ENCODE measurements at regions not wholly inside any gene's neighbourhood (a gene's known extent, or its start where the extent isn't known, plus 50 kb on each side); places are given as distances from the start of the nearest gene placed in this dataset.
"Not testable (repeated sequence)": the region's sequence is repeated elsewhere in the genome, so short reads cannot be mapped to it uniquely, and the experiment has no call there.

GRCh38 chr2:57479981-57480380 lies 566.6 kb upstream of the VRK2 start:
- Histone ChIP-seq H3K27me3 (no peaks in the 10 kb centered on the region), H3K4me3 (no peak overlapping the region), H3K36me3 (no peaks in the 10 kb centered on the region), H3K9me3 (no peaks in the 10 kb centered on the region), H3K27ac (no peak overlapping the region), H3K4me1 (no peaks in the 10 kb centered on the region)
- intact Hi-C loops (cut with DNase I; ENCODE audit: low total_unique reads), result no loop called here
- no peak for TF ChIP-seq CTCF (IDR thresholded peaks at IDR 0.05)
- DNase-seq, result no peak

- no peak overlapping the region for H3K4me3 ChIP-seq
- TF ChIP-seq CTCF (IDR thresholded peaks at IDR 0.05), result no peak
- H3K36me3 ChIP-seq, result no peaks in the 10 kb centered on the region
- no peak for DNase-seq
- intact Hi-C loops (cut with DNase I; ENCODE audit: low total_unique reads), result no loop called here
- no peaks in the 10 kb centered on the region for H3K9me3 ChIP-seq
- no peaks in the 10 kb centered on the region for H3K4me1 ChIP-seq
- H3K27ac ChIP-seq, result no peak overlapping the region
- H3K27me3 ChIP-seq, result no peaks in the 10 kb centered on the region
Observed at GRCh38 chr2:57488061-57488460, 558.5 kb upstream of the VRK2 start.

- intact Hi-C loops (cut with DNase I; ENCODE audit: low total_unique reads), result no loop called here
- Histone ChIP-seq H3K4me1 (no peaks in the 10 kb centered on the region), H3K27ac (no peak overlapping the region), H3K4me3 (no peak overlapping the region), H3K36me3 (no peaks in the 10 kb centered on the region), H3K9me3 (no peaks in the 10 kb centered on the region), H3K27me3 (no peaks in the 10 kb centered on the region)
- no peak for TF ChIP-seq CTCF (IDR thresholded peaks at IDR 0.05)
- no peak for DNase-seq
Observed at GRCh38 chr2:57490741-57491140, 555.9 kb upstream of the VRK2 start.

GRCh38 chr2:57491213-57491612 lies 555.4 kb upstream of the VRK2 start:
- no peak for TF ChIP-seq CTCF (IDR thresholded peaks at IDR 0.05)
- Histone ChIP-seq H3K4me3 (no peak overlapping the region), H3K36me3 (no peaks in the 10 kb centered on the region), H3K27ac (no peak overlapping the region), H3K27me3 (no peaks in the 10 kb centered on the region), H3K9me3 (no peaks in the 10 kb centered on the region), H3K4me1 (no peaks in the 10 kb centered on the region)
- intact Hi-C loops (cut with DNase I; ENCODE audit: low total_unique reads), result no loop called here
- DNase-seq, result no peak

- H3K4me1 ChIP-seq; intact Hi-C loops (cut with DNase I; ENCODE audit: low total_unique reads); H3K27ac ChIP-seq; H3K36me3 ChIP-seq; H3K4me3 ChIP-seq; H3K27me3 ChIP-seq; H3K9me3 ChIP-seq; DNase-seq: not testable (repeated sequence)
Observed at GRCh38 chr2:57493966-57494365, 552.6 kb upstream of the VRK2 start.

GRCh38 chr2:57497489-57498096 lies 549.0 kb upstream of the VRK2 start:
- H3K27me3 ChIP-seq, result no peaks in the 10 kb centered on the region
- no peak for DNase-seq
- H3K4me3 ChIP-seq, result no peak overlapping the region
- TF ChIP-seq CTCF (IDR thresholded peaks at IDR 0.05), result peak; percentile 36 to 58
- no peaks in the 10 kb centered on the region for H3K4me1 ChIP-seq
- no peak overlapping the region for H3K27ac ChIP-seq
- no peaks in the 10 kb centered on the region for H3K36me3 ChIP-seq
- intact Hi-C loops (cut with DNase I; ENCODE audit: low total_unique reads), result no loop called here
- no peaks in the 10 kb centered on the region for H3K9me3 ChIP-seq

Data from tibial artery (tissue), 4 donors.